Nucleus accumbens (tissue), 56 donors: ENCODE measurements at regions not wholly inside any gene's neighbourhood (a gene's known extent, or its start where the extent isn't known, plus 50 kb on each side); places are given as distances from the start of the nearest gene placed in this dataset.

Experiments
- DNase-seq, 56 donors: peaks; one replicate each; lab custom pipeline; 2025; lab: John Stamatoyannopoulos, UW

- DNase-seq: no peak
These were observed 59.5 kb downstream of the PTGS2 start for GRCh38 chr1:186620566-186621350.

- DNase-seq: peak in 7 of 56 donors; percentile 2 to 6 (median 3)
These were observed 61.6 kb downstream of the PTGS2 start for GRCh38 chr1:186618401-186619170.

GRCh38 chr1:186617926-186618325 lies 62.3 kb downstream of the PTGS2 start:
- no peak for DNase-seq

- DNase-seq: no peak
These were observed 63.7 kb downstream of the PTGS2 start for GRCh38 chr1:186616511-186616910.

- no peak for DNase-seq
These were observed 64.9 kb downstream of the PTGS2 start for GRCh38 chr1:186615332-186615731.

- DNase-seq: no peak
These were observed 69.1 kb downstream of the PTGS2 start for GRCh38 chr1:186611156-186611555.

- no peak for DNase-seq
These were observed 71.0 kb downstream of the PTGS2 start for GRCh38 chr1:186609183-186609582.

GRCh38 chr1:186605762-186606350 lies 74.4 kb downstream of the PTGS2 start:
- DNase-seq: peak in 4 of 56 donors; percentile 0 to 4 (median 2)

- DNase-seq: no peak
These were observed 84.3 kb downstream of the PTGS2 start for GRCh38 chr1:186595969-186596368.

GRCh38 chr1:186578325-186579016 lies 101.8 kb downstream of the PTGS2 start:
- DNase-seq: no peak

- DNase-seq: no peak
These were observed 102.6 kb downstream of the PTGS2 start for GRCh38 chr1:186577633-186578032.

GRCh38 chr1:186577216-186577615 lies 103.0 kb downstream of the PTGS2 start:
- no peak for DNase-seq

- DNase-seq: no peak
These were observed 104.9 kb downstream of the PTGS2 start for GRCh38 chr1:186575348-186575747.

- no peak for DNase-seq
These were observed 105.3 kb downstream of the PTGS2 start for GRCh38 chr1:186574926-186575325.

- no peak for DNase-seq
These were observed 107.7 kb downstream of the PTGS2 start for GRCh38 chr1:186572509-186572908.

GRCh38 chr1:186571771-186572170 lies 108.5 kb downstream of the PTGS2 start:
- no peak for DNase-seq

- DNase-seq: no peak
These were observed 108.9 kb upstream of the PDC start for GRCh38 chr1:186569856-186570255.

- no peak for DNase-seq
These were observed 107.3 kb upstream of the PDC start for GRCh38 chr1:186568221-186568620.

GRCh38 chr1:186566140-186566855 lies 105.4 kb upstream of the PDC start:
- no peak for DNase-seq

- no peak for DNase-seq
These were observed 103.7 kb upstream of the PDC start for GRCh38 chr1:186564582-186564981.
